ENCODE measurements at regions not wholly inside any gene's neighbourhood (a gene's known extent, or its start where the extent isn't known, plus 50 kb on each side); places are given as distances from the start of the nearest gene placed in this dataset.

DNA sequence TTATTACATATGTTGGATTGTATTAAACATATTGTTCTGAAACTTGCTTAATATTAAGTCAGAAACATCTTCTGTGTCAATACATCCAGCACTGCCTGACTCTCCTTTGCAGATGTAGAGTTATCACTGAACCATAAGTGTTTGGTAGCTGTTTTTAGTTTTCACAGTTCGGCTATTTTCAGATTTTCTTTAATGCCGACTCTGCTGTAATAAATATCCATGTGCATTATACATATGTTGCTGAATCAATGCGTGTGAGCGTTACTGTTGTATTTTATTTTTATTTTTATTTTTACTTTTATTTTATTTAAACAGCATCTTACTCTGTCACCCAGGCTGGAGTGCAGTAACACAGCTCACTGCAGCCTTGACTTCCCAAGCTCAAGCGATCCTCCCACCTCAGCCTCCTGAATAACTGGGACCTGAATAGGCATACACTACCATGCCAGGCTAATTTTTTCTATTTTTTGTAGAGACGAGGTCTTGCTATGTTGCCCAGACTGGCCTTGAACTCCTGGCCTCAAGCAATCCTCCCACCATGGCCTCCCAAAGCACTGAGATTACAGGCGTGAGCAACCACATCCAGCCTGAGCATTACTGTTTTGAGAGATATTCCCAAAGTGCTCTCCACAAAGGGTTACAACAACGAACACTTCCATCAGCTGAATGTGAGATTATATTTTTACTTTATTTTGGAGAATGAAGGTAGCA lies 50.7 kb upstream of the NOCT start:
- no peak for DNase-seq

- DNase-seq, result no peak
Observed at GRCh38 chr4:138963412-138963811, 52.2 kb upstream of the NOCT start.

DNA sequence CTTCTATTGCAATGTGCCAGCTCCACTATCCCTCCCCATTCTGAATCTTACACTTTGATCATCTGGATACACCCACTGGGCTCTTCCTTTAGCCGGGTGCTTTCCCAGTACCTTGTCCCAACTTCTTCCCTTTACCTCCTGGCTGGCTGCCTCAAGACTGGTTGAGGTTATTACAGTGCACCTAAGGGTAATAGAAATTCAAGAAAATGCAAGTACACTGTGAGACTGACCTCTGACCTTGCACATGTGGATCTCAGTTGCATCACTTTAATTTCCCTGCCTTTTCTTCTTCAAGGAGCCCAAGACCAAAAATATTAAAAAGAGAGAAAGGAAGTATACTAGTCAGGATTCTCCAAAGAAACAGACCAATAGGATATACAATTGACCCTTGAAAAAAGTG lies 53.9 kb upstream of the NOCT start:
- no peak for DNase-seq

DNA sequence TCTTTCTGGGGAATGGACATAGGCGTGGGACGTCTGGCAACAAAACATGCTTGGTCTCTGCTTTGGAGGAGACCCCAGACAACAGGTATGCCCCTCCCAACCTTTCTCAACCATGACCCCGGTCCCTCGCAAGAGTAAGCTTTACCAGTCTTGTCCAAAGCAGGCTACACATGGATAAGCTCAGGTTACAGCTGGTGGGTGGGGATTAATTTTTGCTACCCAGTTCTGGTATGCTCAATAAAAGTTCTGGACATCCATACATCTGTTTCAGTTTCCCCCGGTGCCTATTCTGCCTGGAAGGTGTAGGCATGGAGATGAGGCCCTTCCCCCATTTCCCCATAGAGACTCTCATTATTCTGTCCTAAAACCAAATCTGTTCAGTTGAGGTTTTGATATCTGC lies 54.5 kb upstream of the NOCT start:
- DNase-seq, result no peak

DNA sequence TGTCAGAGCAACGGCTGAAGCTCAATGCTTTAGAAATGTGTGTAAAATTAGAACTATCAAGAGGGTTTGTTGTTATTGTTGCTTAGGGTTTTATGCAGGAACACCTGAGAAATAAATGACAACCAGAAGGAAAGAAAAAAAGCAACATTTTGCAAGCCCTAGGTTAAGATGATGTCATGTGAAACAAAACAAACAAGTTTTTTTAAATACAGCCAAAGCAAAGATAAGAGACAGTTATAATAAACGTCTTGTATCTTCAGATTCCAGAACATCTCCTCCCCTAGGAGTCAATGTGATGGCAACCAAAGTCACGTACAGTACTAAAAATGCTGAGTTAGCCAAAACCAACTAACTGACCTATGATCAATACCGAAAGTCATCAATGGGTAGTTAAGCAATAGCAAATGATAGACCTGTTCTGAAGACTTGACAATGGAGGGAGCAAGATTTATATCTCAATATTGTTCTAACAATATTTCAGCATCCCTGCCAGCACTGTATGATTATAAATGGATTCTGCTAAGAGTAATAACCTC lies 55.3 kb upstream of the NOCT start:
- DNase-seq, result no peak

DNA sequence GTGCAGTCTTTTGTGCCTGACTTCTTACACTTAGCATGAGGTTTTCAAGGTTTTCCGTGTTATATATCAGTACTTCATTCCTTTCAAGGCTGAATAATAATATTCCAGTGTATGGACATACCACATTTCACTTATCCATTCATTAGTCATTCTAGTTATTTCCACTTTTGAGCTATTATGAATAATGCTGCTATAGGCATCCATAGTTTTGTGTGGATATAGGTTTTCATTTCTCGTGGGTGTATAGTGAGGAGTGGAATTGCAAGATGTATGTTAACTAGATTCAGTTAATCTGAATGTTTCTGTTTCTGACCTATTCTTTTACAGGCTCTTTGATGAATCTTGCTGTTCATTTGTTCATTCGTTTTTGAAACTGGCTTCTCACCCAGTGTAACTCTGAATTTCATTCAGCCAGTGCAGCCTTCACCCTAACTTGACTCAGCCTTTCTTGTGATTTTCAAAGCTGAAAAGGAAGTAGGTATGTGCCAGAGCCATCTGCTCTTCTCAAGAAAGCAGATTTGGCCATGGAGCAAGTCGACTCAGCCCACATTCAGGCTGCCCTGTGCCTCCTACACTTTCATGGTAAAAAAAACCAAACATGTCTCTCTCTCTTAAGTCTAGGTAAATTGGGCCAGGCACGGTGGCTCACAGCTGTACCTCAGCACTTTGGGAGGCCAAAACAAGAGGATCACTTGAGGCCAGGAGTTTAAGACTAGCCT lies 56.3 kb upstream of the NOCT start:
- DNase-seq, result no peak

DNA sequence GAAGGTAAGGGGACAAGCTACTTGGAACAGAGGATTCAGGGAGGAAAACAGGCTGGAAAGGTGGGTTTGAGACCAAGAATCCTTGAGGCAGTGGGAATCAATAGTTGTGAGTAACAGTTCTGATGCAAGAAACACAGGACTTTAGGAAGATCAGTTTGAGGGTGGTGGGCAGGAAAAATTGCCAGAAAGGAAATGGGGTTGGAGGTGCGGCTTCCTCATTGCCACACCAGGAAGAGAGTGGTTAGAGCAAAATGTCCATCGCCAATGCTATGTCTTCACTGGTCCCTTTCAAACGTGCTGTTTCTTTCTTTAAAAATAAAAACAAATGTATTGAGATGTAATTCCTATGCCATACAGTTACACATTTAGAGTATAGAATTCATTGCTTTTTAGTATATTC lies 57.1 kb upstream of the NOCT start:
- no peak for DNase-seq

GRCh38 chr4:138957302-138957701 lies 58.3 kb upstream of the NOCT start:
- no peak for DNase-seq

- no peak for DNase-seq
Observed at GRCh38 chr4:138954428-138954827, 61.2 kb upstream of the NOCT start.

DNA sequence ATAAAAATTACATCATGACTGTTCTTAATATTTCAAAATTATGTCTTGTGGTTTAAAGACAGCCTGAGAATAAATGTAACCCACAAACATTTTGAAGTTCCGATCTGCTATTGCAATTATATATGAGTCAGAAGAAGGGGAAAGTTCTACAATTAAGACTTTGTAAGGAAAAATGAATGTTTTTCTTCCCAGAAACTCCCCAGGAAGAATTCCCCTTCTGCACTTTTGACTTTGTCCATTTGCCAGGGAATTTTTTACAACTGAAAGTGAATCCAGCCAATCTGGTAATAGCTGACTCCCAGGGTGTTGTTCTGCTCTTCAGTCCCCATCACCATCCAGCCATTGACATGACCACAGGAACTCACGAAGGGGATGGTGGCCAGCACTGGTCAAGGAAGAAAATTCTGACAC lies 61.6 kb upstream of the NOCT start:
- peak; percentile 73 for DNase-seq

DNA sequence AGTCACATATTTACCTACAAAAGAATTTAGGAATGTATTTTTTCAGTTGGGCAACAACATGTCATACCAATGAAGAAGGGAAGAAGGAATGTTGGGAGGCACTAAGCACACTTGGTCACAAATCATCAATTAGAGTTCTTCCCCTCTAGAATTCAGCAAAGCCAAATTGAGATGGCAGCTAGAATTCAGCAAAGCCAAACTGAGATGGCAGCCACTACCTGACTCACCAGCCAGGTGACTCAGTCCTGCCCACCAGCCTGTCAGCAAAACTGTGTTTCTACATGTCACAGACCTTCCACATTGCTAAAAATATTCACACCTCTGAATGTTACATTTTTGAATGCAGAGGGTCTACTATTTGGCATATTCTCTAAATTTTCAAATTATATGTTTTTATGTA lies 63.2 kb upstream of the NOCT start:
- no peak for DNase-seq

GRCh38 chr4:138951764-138952163 lies 63.8 kb upstream of the NOCT start:
- no peak for DNase-seq

DNA sequence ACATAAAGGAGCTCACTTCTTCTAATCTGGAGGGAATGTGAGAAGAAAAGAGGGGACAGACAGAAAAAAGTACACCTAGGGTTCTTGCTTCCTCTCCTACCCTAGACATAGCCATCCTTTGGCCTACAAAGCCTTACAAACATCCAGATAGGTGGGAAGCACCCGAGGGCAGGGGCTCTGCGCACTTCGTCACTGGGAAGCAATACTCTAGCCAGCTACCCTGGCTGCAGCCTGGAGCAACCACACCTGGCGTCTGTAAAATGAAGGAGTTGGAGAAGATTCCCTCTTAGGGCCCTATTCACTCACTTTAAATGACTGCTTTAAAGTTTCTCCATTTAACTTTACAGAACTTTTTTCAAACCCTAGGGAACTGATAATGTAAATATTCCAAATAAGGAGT lies 65.7 kb upstream of the NOCT start:
- no peak for DNase-seq

GRCh38 chr4:138948918-138949317 lies 66.7 kb upstream of the NOCT start:
- no peak for DNase-seq

- DNase-seq, result no peak
Observed at GRCh38 chr4:138946306-138946705, 69.3 kb upstream of the NOCT start.

DNA sequence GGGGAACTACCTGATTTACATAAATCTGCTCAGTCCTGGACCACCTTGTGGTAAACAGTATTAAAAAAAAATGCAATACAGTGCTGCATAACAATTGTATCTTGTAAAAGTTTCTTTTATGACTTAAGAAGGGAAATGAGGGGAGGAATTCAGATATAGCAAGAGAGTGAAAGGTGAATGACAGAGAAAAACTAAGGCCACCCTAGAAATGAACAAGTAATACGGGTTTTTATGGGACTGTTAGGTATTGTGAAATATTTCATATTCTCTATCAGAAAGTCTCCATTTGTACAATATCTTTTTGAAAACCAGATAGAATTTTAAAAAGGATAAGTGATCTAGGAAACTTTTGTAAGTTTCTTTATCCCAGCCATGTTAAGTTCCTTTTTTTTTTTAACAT lies 69.7 kb upstream of the NOCT start:
- DNase-seq, result no peak

DNA sequence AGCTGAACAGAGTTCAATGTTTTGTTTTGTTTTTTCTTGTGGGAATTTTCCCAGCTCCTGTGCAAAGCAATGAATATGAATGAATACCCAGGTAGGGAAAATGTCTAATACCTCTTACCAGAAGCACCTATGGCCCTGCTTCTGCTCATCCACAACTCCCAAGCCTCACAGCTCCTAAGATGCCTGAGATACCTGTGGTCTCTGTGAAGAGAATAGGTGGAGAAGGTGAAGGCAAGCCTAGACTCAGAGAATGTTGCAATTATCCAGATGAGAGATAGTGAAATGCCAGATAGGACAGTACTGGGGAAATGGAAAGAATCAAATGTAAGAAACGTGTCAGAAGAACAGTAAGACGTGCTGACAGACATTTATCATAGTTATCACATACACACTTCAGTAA lies 70.2 kb upstream of the NOCT start:
- DNase-seq, result no peak

- DNase-seq, result no peak
Observed at GRCh38 chr4:138943893-138944292, 71.7 kb upstream of the NOCT start.

DNA sequence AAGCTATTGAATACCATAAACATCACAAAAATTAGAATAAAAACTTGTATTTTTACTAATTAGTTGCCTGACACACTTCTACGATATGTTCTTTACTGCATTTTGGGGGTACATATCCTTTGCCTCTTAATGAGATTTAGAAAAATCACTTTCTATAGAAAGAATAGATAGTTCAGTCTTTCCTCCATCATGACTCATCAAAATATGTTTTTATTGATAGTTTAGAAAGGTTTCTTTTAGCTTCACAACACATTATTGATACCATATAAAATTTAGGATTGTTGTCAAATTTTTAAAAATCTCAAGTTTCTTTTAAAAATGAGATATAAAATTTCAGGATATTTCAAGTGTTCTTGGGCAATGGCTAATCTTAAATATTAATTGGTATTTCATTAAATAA lies 74.5 kb upstream of the NOCT start:
- no peak for DNase-seq

- DNase-seq, result no peak
Observed at GRCh38 chr4:138939960-138940359, 75.6 kb upstream of the NOCT start.

DNA sequence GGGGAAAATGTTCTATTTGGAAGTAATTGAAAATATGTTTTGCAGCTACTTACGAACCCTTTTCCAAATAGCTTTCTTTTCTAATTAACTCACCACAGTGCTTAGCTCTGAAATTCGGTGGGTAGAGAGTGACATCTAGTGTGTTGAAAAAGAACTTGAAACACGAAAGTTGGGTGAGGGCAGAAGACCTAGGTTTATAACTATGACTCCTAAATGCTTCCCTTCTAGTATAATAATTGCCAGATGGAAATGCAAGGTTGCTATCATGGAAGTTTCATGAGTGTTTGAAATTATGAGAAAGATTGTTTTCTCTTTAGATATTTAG lies 77.3 kb upstream of the NOCT start:
- peak; percentile 41 for DNase-seq

DNA sequence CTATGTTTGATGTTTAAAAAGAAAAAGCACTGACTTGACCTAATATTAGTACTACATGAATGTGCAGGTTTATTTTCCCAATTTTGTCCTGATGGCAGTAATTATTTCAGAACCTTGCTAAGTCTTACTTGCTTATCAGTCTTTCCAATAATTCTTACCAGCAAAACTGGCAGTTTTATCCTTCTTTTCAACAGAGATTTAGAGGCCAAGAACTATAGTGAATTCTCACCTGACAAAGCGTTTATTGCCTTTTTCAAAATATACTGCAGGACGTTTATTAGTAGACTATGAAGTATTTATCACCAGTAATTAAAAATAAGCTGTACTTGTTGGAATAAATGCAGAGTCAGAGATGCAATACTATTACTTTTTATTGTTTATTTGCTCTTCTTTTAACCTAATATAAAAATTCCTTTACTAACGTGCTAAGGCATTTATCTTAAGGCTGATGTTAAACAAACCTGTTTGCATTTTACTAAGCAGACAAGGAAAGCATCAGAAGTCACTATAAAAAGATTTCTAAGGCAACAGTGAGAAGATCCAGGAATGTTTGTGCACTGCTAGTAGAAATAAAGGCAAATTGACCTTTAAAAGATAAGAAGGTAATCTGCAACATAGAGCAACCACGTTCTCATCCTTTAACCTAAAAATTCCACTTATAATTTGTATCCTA lies 80.3 kb upstream of the NOCT start:
- DNase-seq, result no peak

GRCh38 chr4:138927072-138927471 lies 88.5 kb upstream of the NOCT start:
- no peak for DNase-seq

GRCh38 chr4:138925495-138925894 lies 90.1 kb upstream of the NOCT start:
- peak; percentile 33 for DNase-seq

Measured in amniotic stem cell (primary cell).